ENCODE measurements at regions not wholly inside any gene's neighbourhood (a gene's known extent, or its start where the extent isn't known, plus 50 kb on each side); places are given as distances from the start of the nearest gene placed in this dataset.

- no peak for DNase-seq (ENCODE audit: low spot score)
Measured at GRCh38 chr15:96736384-96736783, 405.9 kb downstream of the NR2F2 start.

- DNase-seq (ENCODE audit: low spot score): no peak
Measured at GRCh38 chr15:96737408-96737807, 406.9 kb downstream of the NR2F2 start.

- no peak for DNase-seq (ENCODE audit: low spot score)
Measured at GRCh38 chr15:96746665-96747064, 416.2 kb downstream of the NR2F2 start.

GRCh38 chr15:96747291-96747690 lies 416.8 kb downstream of the NR2F2 start:
- DNase-seq (ENCODE audit: low spot score): no peak

GRCh38 chr15:96750361-96750760 lies 419.9 kb downstream of the NR2F2 start:
- DNase-seq (ENCODE audit: low spot score): no peak

GRCh38 chr15:96756146-96756545 lies 425.6 kb downstream of the NR2F2 start:
- DNase-seq (ENCODE audit: low spot score): no peak

GRCh38 chr15:96756656-96757055 lies 426.2 kb downstream of the NR2F2 start:
- no peak for DNase-seq (ENCODE audit: low spot score)

DNA sequence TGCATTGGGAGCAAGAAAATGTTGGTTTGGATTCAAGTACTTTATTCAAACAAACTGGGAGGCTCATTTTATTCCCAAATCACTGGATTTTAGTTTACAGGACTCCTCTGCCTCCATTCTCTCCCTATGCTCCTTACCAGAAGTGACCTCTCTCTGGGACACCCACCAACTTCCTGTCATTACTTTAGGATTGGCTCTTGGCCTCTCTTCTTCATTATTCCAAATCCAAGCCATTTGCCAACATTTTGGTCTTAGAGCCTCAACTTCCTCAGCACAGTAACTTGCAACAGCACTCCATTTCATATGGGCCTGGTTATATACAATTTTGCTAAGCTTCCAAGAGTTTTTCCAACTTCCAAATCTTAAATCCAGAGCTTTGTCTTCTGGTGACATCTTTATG lies 432.1 kb downstream of the NR2F2 start:
- DNase-seq (ENCODE audit: low spot score): no peak

GRCh38 chr15:96764501-96764900 lies 434.0 kb downstream of the NR2F2 start:
- no peak for DNase-seq (ENCODE audit: low spot score)

- DNase-seq (ENCODE audit: low spot score): no peak
Measured at GRCh38 chr15:96764946-96765345, 434.4 kb downstream of the NR2F2 start.

- no peak for DNase-seq (ENCODE audit: low spot score)
Measured at GRCh38 chr15:96766366-96766765, 435.9 kb downstream of the NR2F2 start.

- no peak for DNase-seq (ENCODE audit: low spot score)
Measured at GRCh38 chr15:96767703-96768434, 437.4 kb downstream of the NR2F2 start.

DNA sequence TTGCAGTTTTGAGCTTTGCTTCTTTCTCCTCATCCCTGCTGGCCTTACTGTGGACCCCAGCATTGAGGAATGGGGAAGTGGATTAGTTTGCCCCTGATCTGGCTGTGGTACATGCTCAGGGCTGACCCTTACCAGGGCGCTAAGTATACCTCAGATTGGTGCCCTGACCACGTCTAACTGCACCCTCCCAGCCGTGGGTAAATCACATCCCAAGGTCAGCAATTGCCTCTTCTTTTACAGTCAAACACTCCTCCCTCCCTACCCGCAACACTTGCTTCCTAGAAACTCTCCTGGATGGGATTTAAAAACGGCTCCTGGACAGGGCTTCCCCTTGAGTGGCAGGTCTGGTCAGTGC lies 437.9 kb downstream of the NR2F2 start:
- no peak for DNase-seq (ENCODE audit: low spot score)

DNA sequence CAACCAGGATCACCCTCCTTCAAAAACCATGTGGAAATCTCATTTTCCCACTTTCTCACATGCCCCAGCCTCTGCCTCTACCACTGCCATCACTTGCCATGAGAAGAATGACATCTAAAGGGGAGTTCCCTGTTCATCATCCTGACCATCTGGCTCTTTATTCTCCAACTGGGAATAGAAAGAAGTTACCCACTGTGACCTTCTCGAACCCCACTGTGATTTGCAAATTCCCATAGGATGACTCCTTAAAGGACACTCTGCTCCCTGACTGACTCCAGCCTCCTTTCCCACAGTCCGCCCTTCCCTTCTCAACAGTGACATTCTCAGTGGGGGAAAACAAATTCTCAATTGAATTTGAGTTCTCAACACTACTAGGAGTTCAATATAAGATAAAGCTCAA lies 440.5 kb downstream of the NR2F2 start:
- no peak for DNase-seq (ENCODE audit: low spot score)

GRCh38 chr15:96774216-96774615 lies 443.7 kb downstream of the NR2F2 start:
- no peak for DNase-seq (ENCODE audit: low spot score)

GRCh38 chr15:96783746-96784145 lies 453.2 kb downstream of the NR2F2 start:
- DNase-seq (ENCODE audit: low spot score): no peak

DNA sequence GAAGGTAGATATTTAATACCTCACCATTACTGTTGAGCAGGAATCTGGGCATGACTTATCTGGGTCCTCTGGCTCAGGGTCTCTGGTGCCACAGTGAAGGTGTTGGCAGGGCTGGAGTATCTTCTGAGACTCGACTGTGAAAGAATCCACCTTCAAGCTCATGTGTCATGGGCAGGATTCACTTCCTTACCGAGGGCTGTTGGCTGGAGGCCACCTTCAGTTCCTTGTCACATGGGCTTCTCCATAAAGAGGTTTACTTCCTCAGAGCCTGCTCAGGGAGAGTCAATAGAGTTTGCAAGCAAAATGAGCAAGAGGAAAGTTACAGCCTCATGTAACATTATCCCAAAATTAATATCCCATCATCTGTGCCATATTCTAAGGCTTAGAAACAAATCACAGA lies 459.5 kb downstream of the NR2F2 start:
- no peak for DNase-seq (ENCODE audit: low spot score)

DNA sequence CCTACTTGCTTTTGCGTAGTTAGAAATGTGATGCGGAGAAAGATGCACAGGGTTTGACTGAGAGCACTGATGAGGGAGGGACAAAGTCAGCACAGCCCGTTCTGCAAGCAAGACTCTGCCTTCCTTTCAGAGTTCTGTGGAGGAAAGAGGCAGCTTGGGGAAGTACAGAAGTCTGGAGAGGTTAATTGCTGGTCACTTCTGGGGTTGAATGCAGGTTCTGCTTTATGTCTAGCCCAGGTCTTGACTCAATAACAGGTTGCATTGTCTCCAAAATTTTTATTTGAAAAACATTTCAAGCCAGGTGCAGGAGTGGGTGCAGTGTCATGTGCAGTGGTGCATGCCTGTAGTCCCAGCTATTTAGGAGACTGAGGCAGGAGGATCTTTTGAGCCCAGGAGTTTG lies 461.7 kb downstream of the NR2F2 start:
- no peak for DNase-seq (ENCODE audit: low spot score)

GRCh38 chr15:96796841-96797240 lies 466.3 kb downstream of the NR2F2 start:
- DNase-seq (ENCODE audit: low spot score): no peak

DNA sequence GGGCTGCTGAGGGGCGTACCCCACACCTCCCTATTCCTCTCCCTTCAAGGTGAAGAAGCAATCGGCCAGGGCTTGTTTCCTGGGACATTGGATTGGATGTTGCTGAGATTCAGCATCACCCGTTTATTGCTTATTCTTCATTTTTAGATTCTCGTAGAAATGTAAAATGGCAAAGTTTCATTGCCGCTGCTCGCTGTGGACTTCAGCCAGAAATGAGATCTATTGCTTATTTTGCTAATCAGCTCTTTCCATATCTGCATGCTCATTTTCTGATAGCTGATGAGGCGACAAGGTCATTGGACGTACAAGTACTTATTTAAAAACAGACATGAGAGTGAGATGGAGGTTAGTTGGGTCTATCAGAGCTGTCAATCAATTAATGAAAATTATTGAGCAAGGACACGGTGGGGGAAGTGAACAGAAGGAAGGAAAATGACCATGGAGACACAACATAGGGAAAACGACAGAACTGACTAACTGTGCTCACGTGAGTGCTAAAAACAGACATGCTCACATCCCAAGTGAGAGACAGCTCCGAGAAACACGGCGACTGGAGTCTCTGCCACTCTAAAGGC lies 471.2 kb downstream of the NR2F2 start:
- no peak for DNase-seq (ENCODE audit: low spot score)

- no peak for DNase-seq (ENCODE audit: low spot score)
Measured at GRCh38 chr15:96802611-96803255, 472.2 kb downstream of the NR2F2 start.

DNA sequence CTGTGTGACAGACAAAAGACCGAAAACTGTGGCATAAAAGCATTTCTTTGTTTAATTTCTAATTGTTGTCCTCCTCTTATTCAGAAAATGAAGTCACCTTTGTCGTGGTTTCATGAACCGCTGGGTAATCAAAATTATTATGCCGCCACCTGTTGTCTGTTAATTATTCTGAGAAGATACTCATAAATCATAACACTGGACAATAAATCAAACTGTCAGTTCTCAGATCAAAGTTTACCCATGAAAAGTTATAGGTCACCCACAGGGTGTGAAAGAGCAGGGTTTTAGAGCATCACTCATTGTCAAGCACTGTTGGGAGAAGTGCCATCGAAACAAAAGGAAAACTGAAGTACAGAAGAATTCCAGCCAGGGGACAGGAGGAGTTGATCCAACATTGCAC lies 474.3 kb downstream of the NR2F2 start:
- DNase-seq (ENCODE audit: low spot score): no peak

DNA sequence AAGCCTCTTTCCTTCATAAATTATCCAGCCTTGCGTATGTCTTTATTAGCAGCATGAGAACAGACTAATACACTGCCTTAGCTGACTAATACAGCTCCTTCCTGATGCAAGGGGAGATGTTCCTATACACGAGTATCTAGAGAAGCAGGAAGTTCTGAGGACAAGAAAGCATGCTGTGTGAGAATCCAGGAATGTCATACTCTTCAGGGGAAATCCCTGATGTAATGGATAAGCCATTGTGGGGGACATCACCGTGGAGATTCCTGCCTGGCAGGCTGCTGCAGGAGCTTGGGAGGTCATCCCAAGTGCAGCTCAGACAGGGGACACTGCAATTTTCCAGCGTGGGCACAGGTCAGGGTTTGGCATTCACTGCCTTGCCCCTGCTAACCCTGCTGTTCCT lies 476.9 kb downstream of the NR2F2 start:
- DNase-seq (ENCODE audit: low spot score): no peak

- no peak for DNase-seq (ENCODE audit: low spot score)
Measured at GRCh38 chr15:96817900-96818299, 487.4 kb downstream of the NR2F2 start.
